HL-60 (cell line): ENCODE measurements at regions not wholly inside any gene's neighbourhood (a gene's known extent, or its start where the extent isn't known, plus 50 kb on each side); places are given as distances from the start of the nearest gene placed in this dataset.

Source experiments
- CTCF ChIP-seq: IDR thresholded peaks from one replicate; pipeline ENCODE4 v1.5.1; 2011; ENCODE audit warnings: low read length, control low read depth, inconsistent platforms; ENCODE audit not compliant: insufficient read depth
- POLR2AphosphoS5 ChIP-seq: IDR thresholded peaks from 2 replicates; pipeline ENCODE4 v1.6.1; 2012; ENCODE audit warnings: low read depth
- SPI1 ChIP-seq: IDR thresholded peaks from 2 replicates; pipeline ENCODE4 v1.6.1; 2012; ENCODE audit warnings: low read depth, mild to moderate bottlenecking, borderline replicate concordance
- TF ChIP-seq, protein P1 (sequence below): IDR thresholded peaks from 2 replicates; pipeline ENCODE4 v1.6.1; 2012; ENCODE audit warnings: low read depth; ENCODE audit not compliant: insufficient replicate concordance

GRCh38 chr13:33541962-33542308, 256.4 kb upstream of the STARD13 start:
- TF ChIP-seq CTCF: no peak
- TF ChIP-seq, protein P1, sequence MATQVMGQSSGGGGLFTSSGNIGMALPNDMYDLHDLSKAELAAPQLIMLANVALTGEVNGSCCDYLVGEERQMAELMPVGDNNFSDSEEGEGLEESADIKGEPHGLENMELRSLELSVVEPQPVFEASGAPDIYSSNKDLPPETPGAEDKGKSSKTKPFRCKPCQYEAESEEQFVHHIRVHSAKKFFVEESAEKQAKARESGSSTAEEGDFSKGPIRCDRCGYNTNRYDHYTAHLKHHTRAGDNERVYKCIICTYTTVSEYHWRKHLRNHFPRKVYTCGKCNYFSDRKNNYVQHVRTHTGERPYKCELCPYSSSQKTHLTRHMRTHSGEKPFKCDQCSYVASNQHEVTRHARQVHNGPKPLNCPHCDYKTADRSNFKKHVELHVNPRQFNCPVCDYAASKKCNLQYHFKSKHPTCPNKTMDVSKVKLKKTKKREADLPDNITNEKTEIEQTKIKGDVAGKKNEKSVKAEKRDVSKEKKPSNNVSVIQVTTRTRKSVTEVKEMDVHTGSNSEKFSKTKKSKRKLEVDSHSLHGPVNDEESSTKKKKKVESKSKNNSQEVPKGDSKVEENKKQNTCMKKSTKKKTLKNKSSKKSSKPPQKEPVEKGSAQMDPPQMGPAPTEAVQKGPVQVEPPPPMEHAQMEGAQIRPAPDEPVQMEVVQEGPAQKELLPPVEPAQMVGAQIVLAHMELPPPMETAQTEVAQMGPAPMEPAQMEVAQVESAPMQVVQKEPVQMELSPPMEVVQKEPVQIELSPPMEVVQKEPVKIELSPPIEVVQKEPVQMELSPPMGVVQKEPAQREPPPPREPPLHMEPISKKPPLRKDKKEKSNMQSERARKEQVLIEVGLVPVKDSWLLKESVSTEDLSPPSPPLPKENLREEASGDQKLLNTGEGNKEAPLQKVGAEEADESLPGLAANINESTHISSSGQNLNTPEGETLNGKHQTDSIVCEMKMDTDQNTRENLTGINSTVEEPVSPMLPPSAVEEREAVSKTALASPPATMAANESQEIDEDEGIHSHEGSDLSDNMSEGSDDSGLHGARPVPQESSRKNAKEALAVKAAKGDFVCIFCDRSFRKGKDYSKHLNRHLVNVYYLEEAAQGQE: no peak
- TF ChIP-seq POLR2AphosphoS5: no peak
- no peak for TF ChIP-seq SPI1
